GM23248 (cell line): ENCODE measurements at regions not wholly inside any gene's neighbourhood (a gene's known extent, or its start where the extent isn't known, plus 50 kb on each side); places are given as distances from the start of the nearest gene placed in this dataset.

ENCODE experiments used
- DNase-seq: peaks from one replicate; pipeline ENCODE4 v3.0.0-alpha.2; 2015
- H2AFZ ChIP-seq: fragments of 200-600 bp; sonication (generic); 2 replicates; pipeline ENCODE4 v1.6.1; 2016; ENCODE audit warnings: antibody characterized with exemption
- H3F3A ChIP-seq: fragments of 200-600 bp; sonication (generic); 2 replicates; pipeline ENCODE4 v1.6.1; 2016; ENCODE audit warnings: mild to moderate bottlenecking, antibody characterized with exemption, mixed run types; ENCODE audit not compliant: insufficient read depth
- H3K27ac ChIP-seq: fragments of 200-600 bp; sonication (generic); 2 replicates; pipeline ENCODE4 v1.5.1; 2016; ENCODE audit warnings: mild to moderate bottlenecking
- H3K27me3 ChIP-seq: fragments of 200-600 bp; sonication (generic); replicated peaks from 2 replicates; pipeline ENCODE4 v1.6.1; 2016; ENCODE audit warnings: mild to moderate bottlenecking; ENCODE audit not compliant: insufficient read depth
- H3K36me3 ChIP-seq: fragments of 200-600 bp; sonication (generic); 2 replicates; pipeline ENCODE4 v1.6.1; 2016; ENCODE audit warnings: low read depth, mild to moderate bottlenecking
- H3K4me1 ChIP-seq: fragments of 200-600 bp; sonication (generic); 2 replicates; pipeline ENCODE4 v1.6.1; 2016; ENCODE audit warnings: mild to moderate bottlenecking; ENCODE audit not compliant: insufficient read depth
- H3K4me2 ChIP-seq: fragments of 200-600 bp; sonication (generic); one replicate; pipeline ENCODE4 v1.6.1; 2016; ENCODE audit warnings: mild to moderate bottlenecking; ENCODE audit not compliant: unreplicated experiment
- H3K4me3 ChIP-seq: fragments of 200-600 bp; sonication (generic); 2 replicates; pipeline ENCODE4 v1.5.1; 2016; ENCODE audit warnings: mild to moderate bottlenecking
- H3K79me2 ChIP-seq: fragments of 200-600 bp; sonication (generic); 2 replicates; pipeline ENCODE4 v1.6.1; 2016; ENCODE audit warnings: mild to moderate bottlenecking; ENCODE audit not compliant: insufficient read depth
- H3K9ac ChIP-seq: fragments of 200-600 bp; sonication (generic); 2 replicates; pipeline ENCODE4 v1.6.1; 2016; ENCODE audit warnings: mild to moderate bottlenecking
- H3K9me2 ChIP-seq: fragments of 200-600 bp; sonication (generic); 2 replicates; pipeline ENCODE4 v1.6.1; 2016; ENCODE audit warnings: mixed run types, mild to moderate bottlenecking, moderate library complexity; ENCODE audit not compliant: insufficient read depth
- H3K9me3 ChIP-seq: fragments of 200-600 bp; sonication (generic); one replicate; pipeline ENCODE4 v1.6.1; 2017; ENCODE audit warnings: low read depth
- H4K20me1 ChIP-seq: fragments of 200-600 bp; sonication (generic); 2 replicates; pipeline ENCODE4 v1.6.0; 2016; ENCODE audit not compliant: insufficient read depth
- EZH2 ChIP-seq: fragments of 200-600 bp; sonication (generic); IDR thresholded peaks from 2 replicates; pipeline ENCODE4 v1.6.1; 2018; ENCODE audit warnings: antibody characterized with exemption, mild to moderate bottlenecking; ENCODE audit not compliant: insufficient read depth, poor library complexity, severe bottlenecking
- EZH2phosphoT487 ChIP-seq: fragments of 200-600 bp; sonication (generic); IDR thresholded peaks from 2 replicates; pipeline ENCODE4 v1.6.1; 2018; ENCODE audit warnings: antibody characterized with exemption, moderate library complexity, mild to moderate bottlenecking, low read depth; ENCODE audit not compliant: insufficient read depth
- WGBS, 2 experiments: methylation state at CpG; one replicate each; pipeline ENCODE4 v1.1.6; 2015 to 2017; ENCODE audit warnings: low lambda C conversion rate in 2 of 2, low coverage in 1 of 2; ENCODE audit errors: missing lambda C conversion rate in 2 of 2; 5-methylcytosine and 5-hydroxymethylcytosine counted together
- in situ Hi-C: fragments of 300-500 bp; cut with MboI; formaldehyde crosslinking; loops from 2 replicates; pipeline ENCODE4 v1.15.0; 2020

DNA sequence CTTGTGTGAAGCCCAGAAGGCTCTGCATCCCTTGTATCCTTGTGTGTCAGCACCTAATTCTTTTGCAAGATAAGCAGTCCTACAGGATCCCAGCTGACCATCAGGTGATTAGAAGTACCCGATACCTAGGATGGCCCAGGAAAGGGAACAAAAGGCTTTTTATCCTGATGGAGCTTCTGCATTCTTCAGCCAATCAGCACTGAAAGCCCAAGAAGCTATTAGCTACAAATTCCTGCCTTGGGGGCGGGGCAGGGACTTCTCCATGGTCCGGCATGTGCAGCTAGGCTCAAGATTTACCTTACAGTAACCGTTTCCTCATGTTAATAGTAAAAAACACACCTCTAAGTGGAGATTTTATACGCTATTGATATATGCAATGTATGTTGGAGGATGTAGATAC is 264.6 kb upstream of the THUMPD2 start:
- Histone ChIP-seq H3K4me1 (peaks cover 34% of the 10 kb centered on the region), H3F3A (peaks cover 4% of the 10 kb centered on the region; the same call in 1 of the 2 replicates), H3K4me3 (no peak overlapping the region), H3K9me3 (no peaks in the 10 kb centered on the region), H4K20me1 (no peaks in the 10 kb centered on the region), H3K27ac (no peak overlapping the region), H2AFZ (no peak overlapping the region), H3K79me2 (no peaks in the 10 kb centered on the region), H3K9me2 (no peaks in the 10 kb centered on the region), H3K9ac (no peak overlapping the region), H3K27me3 (no peaks in the 10 kb centered on the region), H3K4me2 (no peak overlapping the region), H3K36me3 (no peaks in the 10 kb centered on the region)
- in situ Hi-C loops = no loop called here
- TF ChIP-seq EZH2 (no peak), EZH2phosphoT487 (no peak)
- no peak for DNase-seq
- 94% methylated on average over 5 of the region's 5 CpGs for WGBS, 2 experiments

DNA sequence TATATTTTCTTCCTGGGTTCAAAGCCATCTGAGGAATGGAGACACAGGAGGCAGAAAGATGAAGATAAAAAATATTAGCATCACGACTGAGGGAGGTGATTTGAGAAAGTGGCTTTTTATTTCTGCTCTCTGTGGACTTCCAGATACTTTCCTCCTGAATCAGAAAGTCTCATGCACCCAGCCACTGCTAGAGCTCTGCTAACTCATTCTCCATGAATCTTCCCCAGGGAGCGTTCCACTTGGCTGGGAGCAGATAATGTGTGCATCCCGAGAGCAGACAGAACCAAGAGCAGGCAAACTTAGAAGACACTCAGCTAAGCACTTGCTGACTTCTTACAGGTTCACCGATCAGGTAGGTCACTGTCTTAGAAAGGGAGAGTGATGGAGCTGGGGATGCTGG is 264.1 kb upstream of the THUMPD2 start:
- Histone ChIP-seq H3K36me3 (no peaks in the 10 kb centered on the region), H3K27me3 (no peaks in the 10 kb centered on the region), H3K79me2 (no peaks in the 10 kb centered on the region), H3K4me1 (peaks cover 36% of the 10 kb centered on the region), H3K9me2 (no peaks in the 10 kb centered on the region), H3F3A (peaks cover 5% of the 10 kb centered on the region; the same call in 1 of the 2 replicates), H3K9me3 (no peaks in the 10 kb centered on the region), H2AFZ (0 out of 2 replicates have a peak overlapping the region, but pooled peaks have one; percentile 4), H3K27ac (no peak overlapping the region), H3K9ac (no peak overlapping the region), H4K20me1 (no peaks in the 10 kb centered on the region), H3K4me2 (no peak overlapping the region), H3K4me3 (no peak overlapping the region)
- peak; percentile 62 for DNase-seq
- 66 to 71% methylated on average over 4 of the region's 4 CpGs for WGBS, 2 experiments
- in situ Hi-C loops = no loop called here
- TF ChIP-seq EZH2phosphoT487 (no peak), EZH2 (no peak)

DNA sequence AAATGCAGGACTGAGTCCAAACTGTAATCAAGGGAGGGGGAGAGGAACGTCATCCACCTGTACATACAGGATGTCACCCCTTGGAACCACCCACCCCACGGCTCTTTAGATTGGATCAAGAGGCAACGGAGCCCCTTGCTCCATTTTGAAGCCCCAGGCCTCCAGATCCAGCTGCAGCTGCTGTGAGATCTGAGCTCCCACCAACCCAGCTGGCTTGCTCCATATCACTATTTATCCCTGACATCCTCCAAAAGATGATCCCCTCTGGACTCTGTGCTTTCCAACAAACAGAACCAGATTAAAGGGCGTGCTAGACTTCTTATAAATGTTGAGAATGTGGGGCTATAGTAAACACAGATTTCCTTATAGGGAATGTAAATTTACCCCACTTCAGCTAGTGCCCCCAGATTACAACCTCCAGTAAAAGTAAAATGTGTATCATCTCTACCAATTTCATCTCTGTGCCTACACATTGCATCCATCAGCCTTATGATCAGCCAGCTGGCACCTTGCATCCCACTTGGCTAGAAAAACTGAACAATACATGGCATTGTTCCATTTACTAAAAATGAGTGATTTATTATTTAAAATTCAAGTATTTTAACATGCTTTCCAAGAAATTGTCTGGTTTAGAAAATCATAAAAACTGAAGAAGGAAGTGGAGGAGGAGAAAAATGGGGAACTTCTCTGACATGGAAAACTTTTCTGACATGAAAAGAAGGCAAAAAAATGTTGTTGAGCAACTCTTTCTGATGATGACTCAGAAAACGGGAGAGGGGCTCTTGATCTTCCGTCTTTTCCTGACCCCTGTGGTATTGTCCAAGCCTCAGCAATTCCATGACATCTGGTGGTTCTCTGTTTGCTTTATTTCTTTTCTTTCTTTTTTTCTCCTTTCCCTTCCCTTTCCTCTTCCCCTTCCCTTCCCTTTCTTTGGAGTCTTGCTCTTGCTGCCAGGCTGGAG is 262.6 kb upstream of the THUMPD2 start:
- in situ Hi-C loops = no loop called here
- Histone ChIP-seq H3K9ac (no peak overlapping the region), H3K36me3 (no peaks in the 10 kb centered on the region), H3F3A (peaks cover 10% of the 10 kb centered on the region; the same call in 1 of the 2 replicates), H3K9me2 (no peaks in the 10 kb centered on the region), H3K27ac (no peak overlapping the region), H3K4me3 (no peak overlapping the region), H3K4me2 (peak overlapping the region; percentile 46), H4K20me1 (no peaks in the 10 kb centered on the region), H2AFZ (peak overlapping the region; percentile 3; the same call in 1 of the 2 replicates), H3K27me3 (no peaks in the 10 kb centered on the region), H3K9me3 (no peaks in the 10 kb centered on the region), H3K4me1 (peaks cover 36% of the 10 kb centered on the region), H3K79me2 (no peaks in the 10 kb centered on the region)
- 41 to 46% methylated on average over 6 of the region's 6 CpGs for WGBS, 2 experiments
- peak; percentile 59 for DNase-seq
- no peak for TF ChIP-seq EZH2
- no peak for TF ChIP-seq EZH2phosphoT487

DNA sequence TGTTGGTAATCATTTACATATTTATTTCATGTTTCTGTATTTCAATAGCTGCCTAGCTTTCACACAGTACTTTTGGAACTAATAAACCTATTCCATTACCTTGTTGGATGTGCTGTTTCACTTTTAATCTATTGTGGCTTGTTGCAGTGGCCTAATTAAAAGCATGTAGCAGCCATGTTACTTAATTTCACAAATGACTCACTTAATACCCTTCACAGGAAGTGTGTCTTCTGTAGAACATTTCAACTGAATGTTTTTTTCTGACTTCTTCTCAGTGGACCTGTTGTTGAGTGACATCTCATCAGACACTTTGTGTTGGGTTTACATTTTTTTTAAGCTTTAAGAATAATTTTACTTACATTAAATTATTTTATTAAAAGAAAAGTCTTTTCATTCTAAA is 260.5 kb upstream of the THUMPD2 start:
- Histone ChIP-seq H3K9me3 (no peaks in the 10 kb centered on the region), H3K27me3 (no peaks in the 10 kb centered on the region), H3K9ac (no peak overlapping the region), H4K20me1 (no peaks in the 10 kb centered on the region), H3K79me2 (no peaks in the 10 kb centered on the region), H3F3A (peaks cover 18% of the 10 kb centered on the region), H3K9me2 (no peaks in the 10 kb centered on the region), H2AFZ (no peak overlapping the region), H3K27ac (no peak overlapping the region), H3K4me1 (peaks cover 43% of the 10 kb centered on the region), H3K36me3 (no peaks in the 10 kb centered on the region), H3K4me2 (peak overlapping the region; percentile 46), H3K4me3 (no peak overlapping the region)
- TF ChIP-seq EZH2phosphoT487 (no peak), EZH2 (no peak)
- in situ Hi-C loops = no loop called here
- peak; percentile 51 for DNase-seq
